ENCODE measurements at regions not wholly inside any gene's neighbourhood (a gene's known extent, or its start where the extent isn't known, plus 50 kb on each side); places are given as distances from the start of the nearest gene placed in this dataset.

GRCh38 chr9:18349530-18349929 is 124.4 kb upstream of the ADAMTSL1 start:
- DNase-seq (ENCODE audit: low spot score): no peak

GRCh38 chr9:18350036-18350435 is 123.9 kb upstream of the ADAMTSL1 start:
- DNase-seq (ENCODE audit: low spot score): no peak

- DNase-seq (ENCODE audit: low spot score): no peak
These were observed 122.9 kb upstream of the ADAMTSL1 start for GRCh38 chr9:18350995-18351595.

- no peak for DNase-seq (ENCODE audit: low spot score)
These were observed 121.2 kb upstream of the ADAMTSL1 start for GRCh38 chr9:18352711-18353110.

GRCh38 chr9:18353473-18353872 is 120.5 kb upstream of the ADAMTSL1 start:
- DNase-seq (ENCODE audit: low spot score): no peak

GRCh38 chr9:18357321-18357720 is 116.6 kb upstream of the ADAMTSL1 start:
- DNase-seq (ENCODE audit: low spot score): no peak

- DNase-seq (ENCODE audit: low spot score): no peak
These were observed 115.6 kb upstream of the ADAMTSL1 start for GRCh38 chr9:18358325-18358724.

- DNase-seq (ENCODE audit: low spot score): no peak
These were observed 114.6 kb upstream of the ADAMTSL1 start for GRCh38 chr9:18359335-18359734.

- DNase-seq (ENCODE audit: low spot score): peak; percentile 37
These were observed 113.9 kb upstream of the ADAMTSL1 start for GRCh38 chr9:18360005-18360404.

GRCh38 chr9:18361646-18362045 is 112.3 kb upstream of the ADAMTSL1 start:
- no peak for DNase-seq (ENCODE audit: low spot score)

- DNase-seq (ENCODE audit: low spot score): no peak
These were observed 111.8 kb upstream of the ADAMTSL1 start for GRCh38 chr9:18362166-18362565.

- peak; percentile 66 for DNase-seq (ENCODE audit: low spot score)
These were observed 110.9 kb upstream of the ADAMTSL1 start for GRCh38 chr9:18362901-18363685.

GRCh38 chr9:18365651-18366050 is 108.3 kb upstream of the ADAMTSL1 start:
- DNase-seq (ENCODE audit: low spot score): no peak

- DNase-seq (ENCODE audit: low spot score): peak; percentile 26
These were observed 107.8 kb upstream of the ADAMTSL1 start for GRCh38 chr9:18366184-18366583.

- no peak for DNase-seq (ENCODE audit: low spot score)
These were observed 105.7 kb upstream of the ADAMTSL1 start for GRCh38 chr9:18368206-18368605.

GRCh38 chr9:18371141-18371540 is 102.8 kb upstream of the ADAMTSL1 start:
- DNase-seq (ENCODE audit: low spot score): no peak

GRCh38 chr9:18371621-18372020 is 102.3 kb upstream of the ADAMTSL1 start:
- DNase-seq (ENCODE audit: low spot score): no peak

GRCh38 chr9:18379073-18379811 is 94.7 kb upstream of the ADAMTSL1 start:
- DNase-seq (ENCODE audit: low spot score): no peak

- DNase-seq (ENCODE audit: low spot score): no peak
These were observed 91.7 kb upstream of the ADAMTSL1 start for GRCh38 chr9:18382243-18382642.

GRCh38 chr9:18384066-18384465 is 89.9 kb upstream of the ADAMTSL1 start:
- peak; percentile 50 for DNase-seq (ENCODE audit: low spot score)

GRCh38 chr9:18385696-18386490 is 88.1 kb upstream of the ADAMTSL1 start:
- no peak for DNase-seq (ENCODE audit: low spot score)

GRCh38 chr9:18390393-18390792 is 83.6 kb upstream of the ADAMTSL1 start:
- DNase-seq (ENCODE audit: low spot score): no peak

Data from pons (tissue), 1 donor.